Loucy (cell line): ENCODE measurements at regions not wholly inside any gene's neighbourhood (a gene's known extent, or its start where the extent isn't known, plus 50 kb on each side); places are given as distances from the start of the nearest gene placed in this dataset.

ENCODE experiments used
- H2AFZ ChIP-seq: fragments of 200-600 bp; sonication (generic); 2 replicates; pipeline ENCODE4 v1.6.0; 2016; ENCODE audit warnings: antibody characterized with exemption, mild to moderate bottlenecking, low read length, moderate library complexity
- H3F3A ChIP-seq: fragments of 200-600 bp; 2 replicates; pipeline ENCODE4 v1.6.0; 2016; ENCODE audit warnings: antibody characterized with exemption, low read depth, mild to moderate bottlenecking
- H3K27me3 ChIP-seq: fragments of 200-600 bp; sonication (generic); 2 replicates; pipeline ENCODE4 v1.6.1; 2014; ENCODE audit warnings: low read length, mild to moderate bottlenecking; ENCODE audit not compliant: insufficient read depth, poor library complexity, severe bottlenecking
- H3K36me3 ChIP-seq: fragments of 200-600 bp; sonication (generic); 2 replicates; pipeline ENCODE4 v1.6.1; 2016; ENCODE audit warnings: low read length; ENCODE audit not compliant: insufficient read depth
- H3K4me1 ChIP-seq: fragments of 200-600 bp; sonication (generic); 2 replicates; pipeline ENCODE4 v1.5.1; 2014; ENCODE audit warnings: low read length, mild to moderate bottlenecking; ENCODE audit not compliant: insufficient read depth, poor library complexity, severe bottlenecking
- H3K4me2 ChIP-seq: fragments of 200-600 bp; sonication (generic); 2 replicates; pipeline ENCODE4 v1.6.0; 2014; ENCODE audit warnings: antibody characterized with exemption, low read length, low read depth, mild to moderate bottlenecking; ENCODE audit not compliant: poor library complexity, severe bottlenecking
- H3K4me3 ChIP-seq: fragments of 200-600 bp; sonication (generic); 2 replicates; pipeline ENCODE4 v1.5.1; 2014; ENCODE audit warnings: low read length, mild to moderate bottlenecking, mixed read lengths; ENCODE audit not compliant: poor library complexity, severe bottlenecking
- H3K79me2 ChIP-seq: fragments of 200-600 bp; sonication (generic); 2 replicates; pipeline ENCODE4 v1.6.1; 2014; ENCODE audit warnings: low read length; ENCODE audit not compliant: insufficient read depth
- H3K9ac ChIP-seq: fragments of 200-600 bp; sonication (generic); 2 replicates; pipeline ENCODE4 v1.6.0; 2014; ENCODE audit warnings: mild to moderate bottlenecking, low read depth, low read length, moderate library complexity; ENCODE audit not compliant: poor library complexity, severe bottlenecking
- H3K9me2 ChIP-seq: fragments of 200-600 bp; sonication (generic); replicated peaks from 2 replicates; pipeline ENCODE4 v1.6.1; 2016; ENCODE audit warnings: low read depth, low read length, mixed read lengths
- H3K9me3 ChIP-seq: fragments of 200-600 bp; sonication (generic); 2 replicates; pipeline ENCODE4 v1.6.1; 2014; ENCODE audit warnings: mild to moderate bottlenecking, antibody characterized with exemption, low read length, low read depth; ENCODE audit not compliant: insufficient read depth
- H4K20me1 ChIP-seq: fragments of 200-600 bp; sonication (generic); 2 replicates; pipeline ENCODE4 v1.6.0; 2014; ENCODE audit warnings: antibody characterized with exemption, low read length, mild to moderate bottlenecking; ENCODE audit not compliant: insufficient read depth, poor library complexity, severe bottlenecking
- CTCF ChIP-seq: fragments of 200-600 bp; sonication (generic); conservative IDR thresholded peaks from 2 replicates; pipeline ENCODE4 v1.5.1; 2014; ENCODE audit warnings: mild to moderate bottlenecking, antibody characterized with exemption, low read length
- EZH2phosphoT487 ChIP-seq: fragments of 200-600 bp; IDR thresholded peaks from 2 replicates; pipeline ENCODE4 v1.6.1; 2018; ENCODE audit warnings: antibody characterized with exemption, mild to moderate bottlenecking, moderate library complexity, borderline replicate concordance

GRCh38 chr1:115228191-115228590 is 109.9 kb downstream of the NGF start:
- Histone ChIP-seq H3K36me3 (no peaks in the 10 kb centered on the region), H3K9me3 (no peaks in the 10 kb centered on the region), H3K79me2 (no peaks in the 10 kb centered on the region), H3F3A (no peaks in the 10 kb centered on the region), H3K9ac (no peak overlapping the region), H4K20me1 (no peaks in the 10 kb centered on the region), H3K4me1 (peaks cover under 1% of the 10 kb centered on the region), H3K4me2 (no peak overlapping the region), H3K9me2 (no peaks in the 10 kb centered on the region), H3K27me3 (no peaks in the 10 kb centered on the region), H3K4me3 (no peak overlapping the region), H2AFZ (no peak overlapping the region)
- TF ChIP-seq EZH2phosphoT487: no peak
- TF ChIP-seq CTCF: no peak

GRCh38 chr1:115227346-115228082 is 110.5 kb downstream of the NGF start:
- H3K4me3 ChIP-seq: no peak overlapping the region
- H3K9ac ChIP-seq: no peak overlapping the region
- H3K4me2 ChIP-seq: no peak overlapping the region
- TF ChIP-seq CTCF: no peak
- TF ChIP-seq EZH2phosphoT487: no peak
- no peaks in the 10 kb centered on the region for H3K79me2 ChIP-seq
- H3K9me2 ChIP-seq: no peaks in the 10 kb centered on the region
- H4K20me1 ChIP-seq: no peaks in the 10 kb centered on the region
- H2AFZ ChIP-seq: no peak overlapping the region
- H3K4me1 ChIP-seq: no peaks in the 10 kb centered on the region
- H3K36me3 ChIP-seq: no peaks in the 10 kb centered on the region
- no peaks in the 10 kb centered on the region for H3K27me3 ChIP-seq
- H3K9me3 ChIP-seq: no peaks in the 10 kb centered on the region
- H3F3A ChIP-seq: no peaks in the 10 kb centered on the region

GRCh38 chr1:115225993-115226685 is 111.9 kb downstream of the NGF start:
- Histone ChIP-seq H3F3A (no peaks in the 10 kb centered on the region), H3K9me3 (no peaks in the 10 kb centered on the region), H4K20me1 (no peaks in the 10 kb centered on the region), H2AFZ (no peak overlapping the region), H3K4me1 (no peaks in the 10 kb centered on the region), H3K4me2 (no peak overlapping the region), H3K9me2 (no peaks in the 10 kb centered on the region), H3K36me3 (no peaks in the 10 kb centered on the region), H3K9ac (no peak overlapping the region), H3K27me3 (no peaks in the 10 kb centered on the region), H3K4me3 (no peak overlapping the region), H3K79me2 (no peaks in the 10 kb centered on the region)
- TF ChIP-seq EZH2phosphoT487: no peak
- TF ChIP-seq CTCF: no peak
